IgD-negative memory B cell (primary cell): ENCODE measurements at regions not wholly inside any gene's neighbourhood (a gene's known extent, or its start where the extent isn't known, plus 50 kb on each side); places are given as distances from the start of the nearest gene placed in this dataset.

Experiments
- H3K27ac Mint-ChIP-seq, 3 donors: one replicate each; pipeline ENCODE4 v1.8.0; 2020 to 2022; ENCODE audit warnings: mild to moderate bottlenecking in 3 of 3, mixed read lengths in 3 of 3, moderate library complexity in 1 of 3
- H3K27me3 Mint-ChIP-seq: one replicate; pipeline ENCODE4 v1.8.0; 2021; ENCODE audit warnings: mixed read lengths
- H3K36me3 Mint-ChIP-seq: one replicate; pipeline ENCODE4 v1.8.0; 2020; ENCODE audit warnings: mild to moderate bottlenecking, mixed read lengths
- H3K4me1 Mint-ChIP-seq, 3 donors: one replicate each; pipeline ENCODE4 v1.8.0; 2020 to 2022; ENCODE audit warnings: mixed read lengths in 3 of 3, mild to moderate bottlenecking in 1 of 3
- H3K4me3 Mint-ChIP-seq, 4 donors: one replicate each; pipeline ENCODE4 v1.8.0; 2020 to 2022; ENCODE audit warnings: mild to moderate bottlenecking in 4 of 4, mixed read lengths in 4 of 4, moderate library complexity in 3 of 4
- H3K9me3 Mint-ChIP-seq, 3 donors: one replicate each; pipeline ENCODE4 v1.8.0; 2020 to 2021; ENCODE audit warnings: mixed read lengths in 3 of 3, mild to moderate bottlenecking in 1 of 3

- Mint-ChIP-seq H3K4me3 (no peak overlapping the region), H3K36me3 (peaks cover 2% of the 10 kb centered on the region), H3K27me3 (no peaks in the 10 kb centered on the region), H3K4me1 (no peaks in the 10 kb centered on the region), H3K27ac (no peak overlapping the region), H3K9me3 (peaks cover 0 to 2% (median 0%) of the 10 kb centered on the region in 3 donors)
These were observed 1129.2 kb downstream of the DTWD2 start for GRCh38 chr5:117859176-117859575.

GRCh38 chr5:117856713-117857112, 1131.6 kb downstream of the DTWD2 start:
- no peak overlapping the region for H3K4me3 Mint-ChIP-seq

GRCh38 chr5:117837786-117838185, 1150.6 kb downstream of the DTWD2 start:
- H3K27me3 Mint-ChIP-seq: no peaks in the 10 kb centered on the region
- H3K4me3 Mint-ChIP-seq: no peak overlapping the region
- peaks cover 3 to 26% (median 8%) of the 10 kb centered on the region in 3 donors for H3K9me3 Mint-ChIP-seq
- H3K4me1 Mint-ChIP-seq: no peaks in the 10 kb centered on the region
- H3K36me3 Mint-ChIP-seq: no peaks in the 10 kb centered on the region
- H3K27ac Mint-ChIP-seq: no peak overlapping the region

More at GRCh38 chr5:117856713-117857112, 1131.6 kb downstream of the DTWD2 start:
- no peaks in the 10 kb centered on the region for H3K4me1 Mint-ChIP-seq
- H3K27ac Mint-ChIP-seq: no peak overlapping the region
- no peaks in the 10 kb centered on the region for H3K36me3 Mint-ChIP-seq
- H3K9me3 Mint-ChIP-seq: peaks cover 0 to 2% (median 0%) of the 10 kb centered on the region in 3 donors
- H3K27me3 Mint-ChIP-seq: no peaks in the 10 kb centered on the region

DNA sequence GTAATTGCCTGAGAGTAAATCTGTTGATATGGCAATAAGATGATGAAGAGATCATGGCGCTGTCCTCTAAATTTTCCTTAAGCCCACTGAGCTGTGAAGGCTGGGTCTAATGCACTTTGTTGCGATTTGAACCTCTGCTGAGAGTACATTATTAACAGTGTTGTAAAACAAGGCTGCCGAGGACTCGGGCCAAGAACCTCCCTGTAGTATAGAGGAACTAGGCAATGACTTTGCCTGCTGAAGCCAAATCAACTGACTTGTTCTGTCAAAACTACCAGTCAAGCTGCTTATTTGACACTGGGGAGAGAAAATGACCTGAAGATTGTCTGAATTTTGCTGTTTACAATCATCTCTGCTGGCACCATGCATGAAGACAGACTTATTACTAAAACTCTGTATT, 1154.7 kb downstream of the DTWD2 start:
- no peaks in the 10 kb centered on the region for H3K27me3 Mint-ChIP-seq
- no peak overlapping the region for H3K4me3 Mint-ChIP-seq
- no peaks in the 10 kb centered on the region for H3K36me3 Mint-ChIP-seq
- H3K27ac Mint-ChIP-seq: no peak overlapping the region
- H3K9me3 Mint-ChIP-seq: peaks cover 4 to 15% (median 10%) of the 10 kb centered on the region in 3 donors
- H3K4me1 Mint-ChIP-seq: no peaks in the 10 kb centered on the region

GRCh38 chr5:117829646-117830045, 1158.7 kb downstream of the DTWD2 start:
- Mint-ChIP-seq H3K9me3 (peaks cover 7 to 8% (median 7%) of the 10 kb centered on the region in 3 donors), H3K4me3 (no peak overlapping the region), H3K27me3 (no peaks in the 10 kb centered on the region), H3K36me3 (no peaks in the 10 kb centered on the region), H3K4me1 (no peaks in the 10 kb centered on the region), H3K27ac (no peak overlapping the region)

GRCh38 chr5:117813850-117814249, 1174.5 kb downstream of the DTWD2 start:
- Mint-ChIP-seq H3K27ac (no peak overlapping the region), H3K4me1 (no peaks in the 10 kb centered on the region), H3K9me3 (peaks cover 0 to 12% (median 2%) of the 10 kb centered on the region in 3 donors), H3K4me3 (no peak overlapping the region), H3K36me3 (no peaks in the 10 kb centered on the region), H3K27me3 (no peaks in the 10 kb centered on the region)

DNA sequence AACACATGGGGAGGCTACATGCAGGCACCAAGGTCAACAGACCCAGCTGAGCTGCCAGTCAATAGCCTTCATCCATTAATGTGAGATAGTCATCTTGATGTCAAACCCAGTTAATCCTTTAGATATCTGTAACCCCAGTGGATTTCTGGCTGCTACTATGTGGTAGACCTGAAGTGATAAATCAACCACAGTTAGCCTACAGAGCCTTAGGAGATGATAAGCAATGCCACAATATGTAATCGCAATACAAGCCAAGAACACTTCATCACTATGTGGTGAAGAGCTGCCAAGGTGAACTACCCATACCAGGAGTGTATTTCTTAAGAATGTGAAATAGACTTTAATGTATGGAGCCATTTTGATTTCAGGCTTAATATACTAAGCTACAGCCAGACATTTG, 1175.5 kb downstream of the DTWD2 start:
- peaks cover 0 to 11% (median 2%) of the 10 kb centered on the region in 3 donors for H3K9me3 Mint-ChIP-seq
- H3K4me3 Mint-ChIP-seq: no peak overlapping the region
- H3K4me1 Mint-ChIP-seq: no peaks in the 10 kb centered on the region
- no peaks in the 10 kb centered on the region for H3K27me3 Mint-ChIP-seq
- no peak overlapping the region for H3K27ac Mint-ChIP-seq
- no peaks in the 10 kb centered on the region for H3K36me3 Mint-ChIP-seq

DNA sequence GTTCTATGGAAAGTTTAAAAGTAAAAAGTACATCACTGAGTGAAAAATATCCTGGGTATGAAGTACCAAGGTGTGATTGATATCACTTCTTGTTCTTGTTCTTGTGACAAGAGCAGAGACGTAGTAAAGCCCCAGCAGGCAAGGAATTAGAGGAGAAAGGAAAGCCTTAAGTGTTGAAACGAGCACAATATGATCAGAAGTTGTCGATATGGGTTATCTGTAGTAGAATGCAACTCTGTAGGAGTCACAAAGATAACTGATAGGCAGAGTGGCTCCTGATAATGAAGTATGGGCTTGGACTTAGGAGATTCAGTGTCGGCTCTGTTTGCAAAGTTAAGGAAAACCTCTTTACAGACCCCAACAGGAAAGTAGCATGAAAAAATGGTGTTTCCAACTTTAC, 1179.1 kb downstream of the DTWD2 start:
- H3K9me3 Mint-ChIP-seq: peaks cover 0 to 3% (median 2%) of the 10 kb centered on the region in 3 donors
- H3K4me1 Mint-ChIP-seq: no peaks in the 10 kb centered on the region
- H3K36me3 Mint-ChIP-seq: no peaks in the 10 kb centered on the region

GRCh38 chr5:117805058-117805457, 1183.3 kb downstream of the DTWD2 start:
- Mint-ChIP-seq H3K27ac (no peak overlapping the region), H3K4me3 (no peak overlapping the region), H3K9me3 (peaks cover 1 to 3% (median 3%) of the 10 kb centered on the region in 3 donors), H3K4me1 (no peaks in the 10 kb centered on the region), H3K27me3 (no peaks in the 10 kb centered on the region), H3K36me3 (no peaks in the 10 kb centered on the region)

More for the DNA sequence above, 1179.1 kb downstream of the DTWD2 start:
- Mint-ChIP-seq H3K27ac (no peak overlapping the region), H3K4me3 (peak overlapping the region in 1 of 4 donors; percentile 13), H3K27me3 (no peaks in the 10 kb centered on the region)

GRCh38 chr5:117803533-117803932, 1184.8 kb downstream of the DTWD2 start:
- Mint-ChIP-seq H3K4me1 (no peaks in the 10 kb centered on the region), H3K4me3 (no peak overlapping the region), H3K27ac (no peak overlapping the region), H3K36me3 (no peaks in the 10 kb centered on the region), H3K27me3 (no peaks in the 10 kb centered on the region), H3K9me3 (peaks cover 1 to 3% (median 3%) of the 10 kb centered on the region in 3 donors)

GRCh38 chr5:117801583-117801982, 1186.8 kb downstream of the DTWD2 start:
- Mint-ChIP-seq H3K36me3 (no peaks in the 10 kb centered on the region), H3K4me3 (no peak overlapping the region), H3K27me3 (no peaks in the 10 kb centered on the region), H3K9me3 (peaks cover 1 to 6% (median 3%) of the 10 kb centered on the region in 3 donors), H3K27ac (no peak overlapping the region), H3K4me1 (no peaks in the 10 kb centered on the region)

- H3K9me3 Mint-ChIP-seq: peaks cover 1 to 10% (median 3%) of the 10 kb centered on the region in 3 donors
- no peaks in the 10 kb centered on the region for H3K36me3 Mint-ChIP-seq
- H3K4me1 Mint-ChIP-seq: no peaks in the 10 kb centered on the region
- no peak overlapping the region for H3K27ac Mint-ChIP-seq
- H3K27me3 Mint-ChIP-seq: no peaks in the 10 kb centered on the region
- H3K4me3 Mint-ChIP-seq: no peak overlapping the region
These were observed 1188.1 kb downstream of the DTWD2 start for GRCh38 chr5:117800261-117800660.

GRCh38 chr5:117794847-117795246, 1193.5 kb downstream of the DTWD2 start:
- Mint-ChIP-seq H3K27ac (no peak overlapping the region), H3K4me1 (no peaks in the 10 kb centered on the region), H3K4me3 (no peak overlapping the region), H3K36me3 (no peaks in the 10 kb centered on the region), H3K27me3 (no peaks in the 10 kb centered on the region), H3K9me3 (peaks cover 0 to 7% (median 0%) of the 10 kb centered on the region in 3 donors)

DNA sequence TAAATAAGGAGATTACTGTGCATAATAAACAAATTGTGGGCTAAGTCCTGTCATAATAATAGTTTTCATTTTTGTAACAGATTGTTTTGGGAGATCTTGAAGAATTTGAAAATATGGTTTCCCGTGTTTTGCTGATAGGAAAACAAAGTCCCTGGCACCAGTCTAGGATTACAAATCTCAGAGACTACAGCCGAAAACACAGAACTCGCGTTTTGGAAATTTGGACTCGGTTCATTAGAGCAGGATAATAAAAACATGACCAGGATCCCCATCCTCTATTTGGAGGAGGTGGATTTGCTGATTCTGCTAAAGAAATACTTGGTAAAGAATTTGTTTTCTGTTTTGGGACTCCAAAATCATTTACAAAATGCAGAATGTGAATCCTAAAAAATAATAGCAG, 1194.4 kb downstream of the DTWD2 start:
- no peaks in the 10 kb centered on the region for H3K27me3 Mint-ChIP-seq
- no peaks in the 10 kb centered on the region for H3K4me1 Mint-ChIP-seq
- H3K9me3 Mint-ChIP-seq: peaks cover 0 to 7% (median 0%) of the 10 kb centered on the region in 3 donors
- no peak overlapping the region for H3K27ac Mint-ChIP-seq
- no peaks in the 10 kb centered on the region for H3K36me3 Mint-ChIP-seq
- no peak overlapping the region for H3K4me3 Mint-ChIP-seq

GRCh38 chr5:117792476-117792875, 1195.9 kb downstream of the DTWD2 start:
- Mint-ChIP-seq H3K9me3 (peaks cover 0 to 8% (median 0%) of the 10 kb centered on the region in 3 donors), H3K4me1 (no peaks in the 10 kb centered on the region)

GRCh38 chr5:117788596-117788995, 1199.8 kb downstream of the DTWD2 start:
- H3K27me3 Mint-ChIP-seq: no peaks in the 10 kb centered on the region
- no peaks in the 10 kb centered on the region for H3K36me3 Mint-ChIP-seq
- peak overlapping the region in 1 of 4 donors; percentile 30 for H3K4me3 Mint-ChIP-seq
- H3K27ac Mint-ChIP-seq: no peak overlapping the region
- H3K9me3 Mint-ChIP-seq: peaks cover 0 to 3% (median 2%) of the 10 kb centered on the region in 3 donors
- H3K4me1 Mint-ChIP-seq: no peaks in the 10 kb centered on the region

More at GRCh38 chr5:117792476-117792875, 1195.9 kb downstream of the DTWD2 start:
- H3K4me3 Mint-ChIP-seq: no peak overlapping the region
- no peaks in the 10 kb centered on the region for H3K36me3 Mint-ChIP-seq
- no peak overlapping the region for H3K27ac Mint-ChIP-seq
- H3K27me3 Mint-ChIP-seq: no peaks in the 10 kb centered on the region
